ENCODE measurements at regions not wholly inside any gene's neighbourhood (a gene's known extent, or its start where the extent isn't known, plus 50 kb on each side); places are given as distances from the start of the nearest gene placed in this dataset.

DNA sequence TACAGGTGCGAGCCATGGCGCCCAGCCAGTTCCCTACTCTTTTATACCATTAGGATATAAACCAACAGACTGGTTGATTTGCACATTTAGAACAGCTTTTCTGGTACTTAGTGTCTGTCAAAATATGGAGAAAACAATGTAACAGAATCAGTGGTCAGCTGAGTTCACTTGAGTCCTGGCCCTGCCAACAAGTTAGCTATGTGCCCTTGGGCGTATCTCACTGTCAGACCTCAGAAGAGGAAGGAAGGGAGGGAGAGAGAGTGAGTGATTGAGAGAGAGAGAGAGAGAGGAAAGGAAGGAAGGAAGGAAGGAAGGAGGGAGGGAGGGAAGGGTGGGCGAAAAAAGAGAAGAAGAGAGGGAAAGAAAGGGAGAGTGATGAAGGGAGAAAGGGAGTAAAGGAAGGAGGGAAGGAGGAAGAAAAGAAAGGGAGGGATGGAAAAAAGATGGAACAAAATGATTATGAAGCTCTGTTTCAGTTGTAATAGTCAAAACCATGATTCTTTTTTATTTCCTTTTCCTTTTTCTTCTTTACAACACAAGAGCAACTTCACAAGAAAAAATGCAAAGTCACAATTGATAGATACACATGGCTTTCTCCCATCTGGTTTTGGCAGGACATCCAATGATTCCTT is 55.7 kb upstream of the PDGFRA start:
- TF ChIP-seq POLR2A (IDR thresholded peaks at IDR 0.05) (no peak), POLR2AphosphoS5 (IDR thresholded peaks at IDR 0.05) (no peak)
- TF ChIP-seq, protein P1, sequence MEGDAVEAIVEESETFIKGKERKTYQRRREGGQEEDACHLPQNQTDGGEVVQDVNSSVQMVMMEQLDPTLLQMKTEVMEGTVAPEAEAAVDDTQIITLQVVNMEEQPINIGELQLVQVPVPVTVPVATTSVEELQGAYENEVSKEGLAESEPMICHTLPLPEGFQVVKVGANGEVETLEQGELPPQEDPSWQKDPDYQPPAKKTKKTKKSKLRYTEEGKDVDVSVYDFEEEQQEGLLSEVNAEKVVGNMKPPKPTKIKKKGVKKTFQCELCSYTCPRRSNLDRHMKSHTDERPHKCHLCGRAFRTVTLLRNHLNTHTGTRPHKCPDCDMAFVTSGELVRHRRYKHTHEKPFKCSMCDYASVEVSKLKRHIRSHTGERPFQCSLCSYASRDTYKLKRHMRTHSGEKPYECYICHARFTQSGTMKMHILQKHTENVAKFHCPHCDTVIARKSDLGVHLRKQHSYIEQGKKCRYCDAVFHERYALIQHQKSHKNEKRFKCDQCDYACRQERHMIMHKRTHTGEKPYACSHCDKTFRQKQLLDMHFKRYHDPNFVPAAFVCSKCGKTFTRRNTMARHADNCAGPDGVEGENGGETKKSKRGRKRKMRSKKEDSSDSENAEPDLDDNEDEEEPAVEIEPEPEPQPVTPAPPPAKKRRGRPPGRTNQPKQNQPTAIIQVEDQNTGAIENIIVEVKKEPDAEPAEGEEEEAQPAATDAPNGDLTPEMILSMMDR (IDR thresholded peaks at IDR 0.05): no peak
